NCI-H345 (cell line): ENCODE measurements at regions not wholly inside any gene's neighbourhood (a gene's known extent, or its start where the extent isn't known, plus 50 kb on each side); places are given as distances from the start of the nearest gene placed in this dataset.
"Not testable (repeated sequence)": the region's sequence is repeated elsewhere in the genome, so short reads cannot be mapped to it uniquely, and the experiment has no call there.

Source experiments
- DNase-seq: peaks from one replicate; lab custom pipeline; 2025; lab: John Stamatoyannopoulos, UW

GRCh38 chr12:76971216-76971879, 92.5 kb upstream of the CSRP2 start:
- DNase-seq, result not testable (repeated sequence)

DNA sequence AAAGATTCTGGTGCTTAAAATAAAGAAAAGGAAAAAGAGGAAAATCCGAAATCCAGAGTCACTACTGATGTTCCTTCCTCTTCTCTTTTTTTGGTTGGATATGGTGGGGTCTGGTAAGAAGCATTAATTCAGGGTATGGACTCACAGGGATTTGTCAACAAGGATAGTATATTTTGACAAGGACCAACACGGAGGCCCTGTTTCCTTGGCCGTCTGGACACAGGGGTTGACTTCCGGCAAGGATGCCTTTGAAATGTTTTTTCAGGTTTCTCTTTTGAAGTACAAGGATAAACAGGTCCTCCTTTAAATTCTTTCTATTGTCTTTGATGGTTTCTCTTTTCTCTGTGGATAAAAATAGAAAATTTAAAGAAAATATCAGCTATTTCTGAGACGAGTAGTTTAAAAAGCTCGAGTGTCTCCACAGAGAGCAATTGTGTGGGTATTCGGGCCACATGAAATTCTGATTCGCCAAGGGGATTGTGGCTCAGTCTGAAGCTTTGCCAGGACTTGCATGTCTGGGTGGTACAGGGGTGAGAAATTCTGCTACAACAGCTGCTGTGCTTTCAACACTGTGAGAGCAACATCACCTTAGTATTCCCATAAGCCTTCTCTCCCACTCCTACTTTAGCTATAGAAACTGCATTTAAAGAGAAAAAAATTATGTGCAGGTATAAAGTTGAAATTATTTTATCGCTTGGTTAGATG, 88.5 kb upstream of the CSRP2 start:
- no peak for DNase-seq

- no peak for DNase-seq
Measured at GRCh38 chr12:76964784-76965571, 86.2 kb upstream of the CSRP2 start.

- DNase-seq, result no peak
Measured at GRCh38 chr12:76962099-76962498, 83.3 kb upstream of the CSRP2 start.

GRCh38 chr12:76957301-76957700, 78.5 kb upstream of the CSRP2 start:
- no peak for DNase-seq

DNA sequence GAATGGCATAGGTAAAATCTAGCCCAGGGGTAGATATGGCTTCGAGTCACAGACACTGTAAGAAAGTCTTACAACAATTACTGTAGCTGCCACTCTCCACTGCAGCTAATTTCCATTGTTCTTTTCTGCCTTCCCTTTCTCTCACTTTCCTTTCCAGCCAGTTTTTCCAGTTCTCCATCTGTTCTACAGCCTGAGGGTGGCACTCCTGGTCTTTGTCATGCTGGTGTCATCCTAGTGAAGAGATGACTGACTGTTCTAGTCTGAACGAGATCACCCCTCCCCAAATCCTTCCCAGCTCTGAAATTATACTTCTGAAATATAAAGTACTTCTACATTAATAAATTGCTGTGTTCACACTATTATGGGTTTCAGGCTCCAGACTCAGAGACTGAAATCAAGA, 74.2 kb upstream of the CSRP2 start:
- peak; percentile 20 for DNase-seq

GRCh38 chr12:76948879-76949278, 70.1 kb upstream of the CSRP2 start:
- no peak for DNase-seq

- no peak for DNase-seq
Measured at GRCh38 chr12:76947304-76947703, 68.5 kb upstream of the CSRP2 start.

GRCh38 chr12:76946446-76946845, 67.6 kb upstream of the CSRP2 start:
- DNase-seq, result no peak

- no peak for DNase-seq
Measured at GRCh38 chr12:76945867-76946266, 67.0 kb upstream of the CSRP2 start.

GRCh38 chr12:76944892-76945291, 66.1 kb upstream of the CSRP2 start:
- DNase-seq, result no peak

- DNase-seq, result no peak
Measured at GRCh38 chr12:76943008-76943407, 64.2 kb upstream of the CSRP2 start.

DNA sequence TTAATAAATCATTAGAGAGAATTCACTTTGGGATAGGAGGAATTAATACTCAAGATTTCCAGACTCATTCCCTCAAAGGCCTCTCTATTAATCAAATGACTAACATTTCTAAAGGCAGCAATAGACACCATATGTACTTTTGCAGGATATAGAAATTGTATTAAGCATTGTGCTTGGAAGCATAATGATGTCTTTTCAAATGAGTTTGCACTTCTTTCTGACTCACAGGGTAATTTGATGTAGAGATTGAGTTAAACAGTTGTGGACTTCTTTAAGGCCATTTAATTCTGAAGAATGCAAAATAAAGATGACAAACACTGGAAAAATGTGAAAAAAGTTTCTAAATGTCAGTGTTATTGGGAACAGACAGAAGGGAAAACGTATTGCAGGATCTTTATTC, 63.4 kb upstream of the CSRP2 start:
- DNase-seq, result no peak

- no peak for DNase-seq
Measured at GRCh38 chr12:76940671-76941445, 62.0 kb upstream of the CSRP2 start.

- no peak for DNase-seq
Measured at GRCh38 chr12:76939701-76940100, 60.9 kb upstream of the CSRP2 start.

DNA sequence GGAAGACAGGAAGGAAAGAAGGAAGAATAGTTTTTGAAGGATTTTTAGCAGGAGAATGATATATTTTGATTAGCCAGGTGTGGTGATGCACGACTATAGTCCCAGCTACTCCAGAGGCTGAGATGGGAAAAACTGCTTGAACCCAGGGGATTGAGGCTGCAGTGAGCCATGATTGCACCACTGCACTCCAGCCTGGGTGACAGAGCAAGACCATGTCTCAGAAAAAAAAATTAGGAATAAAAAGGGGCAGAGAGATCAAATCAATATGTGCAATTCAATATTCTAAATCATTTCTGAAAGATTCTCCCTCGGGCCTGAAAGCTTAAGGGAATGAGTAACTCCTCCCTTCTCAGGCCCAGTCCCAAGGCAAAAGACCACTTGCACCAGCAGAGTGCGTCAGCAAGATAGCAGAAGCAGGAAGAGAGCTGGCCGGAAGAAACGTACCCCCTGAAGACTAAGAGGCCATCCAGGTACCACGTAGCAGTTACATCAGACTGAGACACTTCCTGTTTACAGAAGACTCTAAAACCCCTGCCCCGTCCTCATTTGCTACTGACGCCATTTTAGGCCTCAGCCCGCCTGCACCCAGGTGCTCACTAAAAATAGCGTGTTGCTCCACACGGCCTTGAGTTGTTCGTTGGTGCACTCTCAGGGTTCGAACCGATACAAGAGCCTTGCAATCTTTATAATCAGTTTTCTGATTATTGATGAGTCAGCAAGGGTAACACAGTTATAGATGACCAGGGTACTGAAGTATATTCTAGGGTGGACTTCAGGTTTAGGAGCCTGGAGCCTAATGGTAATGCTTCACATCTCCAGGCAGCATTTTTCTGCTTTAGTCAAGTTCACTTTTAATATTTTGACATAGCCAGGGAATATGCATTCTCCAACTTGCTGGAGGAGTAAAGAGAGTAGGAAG, 57.7 kb upstream of the CSRP2 start:
- DNase-seq, result no peak

- not testable (repeated sequence) for DNase-seq
Measured at GRCh38 chr12:76933392-76933791, 54.6 kb upstream of the CSRP2 start.

DNA sequence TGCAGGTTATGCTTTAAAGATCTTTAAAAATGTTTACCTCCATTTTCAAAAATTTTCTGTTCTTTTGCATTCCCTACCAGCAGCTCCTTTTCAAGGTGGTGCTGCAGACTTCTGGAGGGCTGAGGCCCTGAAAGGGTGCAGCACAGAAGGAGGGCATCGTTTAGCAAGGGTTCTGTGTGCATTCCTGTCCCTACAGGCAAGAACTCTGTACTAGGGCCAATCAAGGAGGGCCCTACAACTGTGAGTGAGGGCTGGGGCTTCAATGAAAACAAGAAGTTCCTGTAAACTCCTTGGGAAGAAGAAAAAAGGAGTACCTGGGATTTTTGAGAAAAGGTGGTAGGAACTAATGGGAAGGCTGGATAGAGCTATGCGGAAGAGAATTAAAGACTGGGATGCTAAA, 50.7 kb upstream of the CSRP2 start:
- no peak for DNase-seq
